ENCODE measurements at regions not wholly inside any gene's neighbourhood (a gene's known extent, or its start where the extent isn't known, plus 50 kb on each side); places are given as distances from the start of the nearest gene placed in this dataset.

DNA sequence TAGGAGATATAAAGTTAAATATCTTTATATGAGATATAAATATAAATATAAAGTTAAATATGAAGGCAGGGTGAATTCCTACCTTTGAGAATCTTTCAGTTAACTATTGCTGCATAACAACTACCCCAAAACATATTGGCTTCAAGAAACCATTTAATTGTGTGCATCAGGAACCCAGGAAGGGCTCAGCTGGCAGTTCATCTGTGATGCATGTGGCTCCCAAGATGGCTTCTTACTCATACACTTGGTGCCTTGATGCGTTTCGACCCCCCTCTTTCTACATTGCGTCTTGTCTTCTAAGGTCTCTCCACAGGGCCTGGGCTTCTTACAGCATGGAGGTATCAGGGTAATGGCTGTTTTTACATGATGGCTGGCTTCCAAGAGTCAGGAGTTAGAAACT lies 253.9 kb upstream of the CRY1 start:
- TF ChIP-seq, protein P1, sequence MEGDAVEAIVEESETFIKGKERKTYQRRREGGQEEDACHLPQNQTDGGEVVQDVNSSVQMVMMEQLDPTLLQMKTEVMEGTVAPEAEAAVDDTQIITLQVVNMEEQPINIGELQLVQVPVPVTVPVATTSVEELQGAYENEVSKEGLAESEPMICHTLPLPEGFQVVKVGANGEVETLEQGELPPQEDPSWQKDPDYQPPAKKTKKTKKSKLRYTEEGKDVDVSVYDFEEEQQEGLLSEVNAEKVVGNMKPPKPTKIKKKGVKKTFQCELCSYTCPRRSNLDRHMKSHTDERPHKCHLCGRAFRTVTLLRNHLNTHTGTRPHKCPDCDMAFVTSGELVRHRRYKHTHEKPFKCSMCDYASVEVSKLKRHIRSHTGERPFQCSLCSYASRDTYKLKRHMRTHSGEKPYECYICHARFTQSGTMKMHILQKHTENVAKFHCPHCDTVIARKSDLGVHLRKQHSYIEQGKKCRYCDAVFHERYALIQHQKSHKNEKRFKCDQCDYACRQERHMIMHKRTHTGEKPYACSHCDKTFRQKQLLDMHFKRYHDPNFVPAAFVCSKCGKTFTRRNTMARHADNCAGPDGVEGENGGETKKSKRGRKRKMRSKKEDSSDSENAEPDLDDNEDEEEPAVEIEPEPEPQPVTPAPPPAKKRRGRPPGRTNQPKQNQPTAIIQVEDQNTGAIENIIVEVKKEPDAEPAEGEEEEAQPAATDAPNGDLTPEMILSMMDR (IDR thresholded peaks at IDR 0.05), result no peak
- no peak for TF ChIP-seq POLR2A (IDR thresholded peaks at IDR 0.05)

Measured in Peyer's patch (tissue), 4 donors.